IMR-90 (cell line): ENCODE measurements at regions not wholly inside any gene's neighbourhood (a gene's known extent, or its start where the extent isn't known, plus 50 kb on each side); places are given as distances from the start of the nearest gene placed in this dataset.

Experiments used
- ATAC-seq: fragments of 200-7000 bp; cut with Tn5 transposase; 2 replicates; pipeline ENCODE4 v1.9.1; 2020; ENCODE audit warnings: low read depth, mild to moderate bottlenecking, moderate library complexity
- BruUV-seq: library from RNA; stranded (reverse); fragments of 400-500 nt; replicated peaks from 2 replicates; lab custom pipeline; 2021; lab: Mats Ljungman, UMichigan
- CTCF ChIA-PET: fragments of 300-600 bp; formaldehyde crosslinking; extraction: SDS; loops from one replicate; lab custom pipeline; 2021; ENCODE audit warnings: antibody characterized with exemption; lab: Yijun Ruan, JAX
- POLR2A ChIA-PET: fragments of 300-600 bp; sonication (Branson Sonifier 250); formaldehyde crosslinking; loops from one replicate; lab custom pipeline; 2022; ENCODE audit warnings: antibody characterized with exemption; ENCODE audit not compliant: unreplicated experiment; lab: Charles Lee
- DNase-seq: peaks from one replicate; pipeline ENCODE4 v3.0.0; 2013
- H2AFZ ChIP-seq: replicated peaks from 2 replicates; pipeline ENCODE3; 2013; ENCODE audit warnings: low read length, mild to moderate bottlenecking; ENCODE audit not compliant: poor library complexity
- H2AK5ac ChIP-seq: 2 replicates; pipeline ENCODE4 v1.6.1; 2013; ENCODE audit warnings: low read depth, low read length, inconsistent platforms
- H2AK9ac ChIP-seq: replicated peaks from 2 replicates; pipeline ENCODE3; 2013; ENCODE audit warnings: mild to moderate bottlenecking, low read depth, low read length, moderate library complexity; ENCODE audit not compliant: poor library complexity
- H2BK120ac ChIP-seq: 2 replicates; pipeline ENCODE4 v1.6.1; 2013; ENCODE audit warnings: low read depth, low read length, inconsistent platforms
- H2BK15ac ChIP-seq: 3 replicates; pipeline ENCODE4 v1.6.1; 2013; ENCODE audit warnings: low read depth, low read length, inconsistent platforms
- H2BK20ac ChIP-seq: 2 replicates; pipeline ENCODE4 v1.6.1; 2013; ENCODE audit warnings: low read depth, mild to moderate bottlenecking, inconsistent platforms, low read length, moderate library complexity
- H2BK5ac ChIP-seq: 2 replicates; pipeline ENCODE4 v1.6.1; 2013; ENCODE audit warnings: mild to moderate bottlenecking, low read depth, low read length, inconsistent platforms; ENCODE audit not compliant: poor library complexity, severe bottlenecking
- H3K14ac ChIP-seq: replicated peaks from 2 replicates; pipeline ENCODE4 v1.6.1; 2013; ENCODE audit warnings: low read depth, low read length, inconsistent platforms
- H3K18ac ChIP-seq: 2 replicates; pipeline ENCODE4 v1.6.1; 2013; ENCODE audit warnings: low read depth, low read length, control low read depth
- H3K23ac ChIP-seq: 2 replicates; pipeline ENCODE4 v1.6.1; 2013; ENCODE audit warnings: low read depth, low read length, inconsistent platforms
- H3K27ac ChIP-seq: 2 replicates; pipeline ENCODE4 v1.5.1; 2013; ENCODE audit warnings: mild to moderate bottlenecking, control low read depth, low read length; ENCODE audit not compliant: insufficient read depth
- H3K27me3 ChIP-seq: 2 replicates; pipeline ENCODE4 v1.6.1; 2013; ENCODE audit warnings: low read length; ENCODE audit not compliant: control insufficient read depth, insufficient read depth
- H3K36me3 ChIP-seq: 2 replicates; pipeline ENCODE4 v1.6.1; 2013; ENCODE audit warnings: low read length, mixed read lengths; ENCODE audit not compliant: control insufficient read depth, insufficient read depth
- H3K4ac ChIP-seq: 2 replicates; pipeline ENCODE4 v1.6.1; 2013; ENCODE audit warnings: low read depth, low read length, inconsistent platforms
- H3K4me1 ChIP-seq: 2 replicates; pipeline ENCODE4 v1.6.1; 2013; ENCODE audit warnings: low read length, mixed read lengths; ENCODE audit not compliant: control insufficient read depth, insufficient read depth
- H3K4me2 ChIP-seq: 2 replicates; pipeline ENCODE4 v1.6.1; 2013; ENCODE audit warnings: low read depth, mild to moderate bottlenecking, control low read depth, low read length, moderate library complexity
- H3K4me3 ChIP-seq: 2 replicates; pipeline ENCODE4 v1.5.1; 2013; ENCODE audit warnings: low read depth, mild to moderate bottlenecking, control low read depth, low read length, moderate library complexity; ENCODE audit not compliant: insufficient read depth
- H3K56ac ChIP-seq: 2 replicates; pipeline ENCODE4 v1.6.1; 2013; ENCODE audit warnings: low read length, inconsistent platforms; ENCODE audit not compliant: insufficient read depth; ENCODE audit errors: extremely low read depth
- H3K79me1 ChIP-seq, 2 experiments: 2 replicates each; pipeline ENCODE4 v1.6.1; 2013; ENCODE audit warnings: low read length in 2 of 2, inconsistent platforms in 1 of 2, low read depth in 1 of 2
- H3K9ac ChIP-seq: 2 replicates; pipeline ENCODE4 v1.6.1; 2013; ENCODE audit warnings: low read depth, low read length, control low read depth
- H3K9me1 ChIP-seq: 2 replicates; pipeline ENCODE4 v1.6.1; 2013; ENCODE audit warnings: low read length, inconsistent platforms; ENCODE audit not compliant: insufficient read depth
- H3K9me3 ChIP-seq: 2 replicates; pipeline ENCODE4 v1.6.1; 2013; ENCODE audit warnings: low read length; ENCODE audit not compliant: control insufficient read depth, insufficient read depth
- H4K20me1 ChIP-seq: 2 replicates; pipeline ENCODE4 v1.6.1; 2013; ENCODE audit warnings: low read length, inconsistent platforms; ENCODE audit not compliant: insufficient read depth
- H4K5ac ChIP-seq: 2 replicates; pipeline ENCODE4 v1.6.1; 2013; ENCODE audit warnings: mild to moderate bottlenecking, low read depth, low read length, control low read depth
- H4K8ac ChIP-seq, 2 experiments: 2 replicates each; pipeline ENCODE4 v1.6.1; 2013; ENCODE audit warnings: low read depth in 2 of 2, low read length in 2 of 2, control low read depth in 1 of 2, inconsistent platforms in 1 of 2
- H4K91ac ChIP-seq: 2 replicates; pipeline ENCODE4 v1.6.1; 2013; ENCODE audit warnings: low read depth, low read length, inconsistent platforms; ENCODE audit not compliant: insufficient read depth
- BHLHE40 ChIP-seq: fragments of 150-350 bp; IDR thresholded peaks from 2 replicates; pipeline ENCODE4 v1.6.1; 2016; ENCODE audit warnings: mild to moderate bottlenecking, low read depth, low read length
- CEBPB ChIP-seq: IDR thresholded peaks from 2 replicates; pipeline ENCODE4 v1.6.1; 2012; ENCODE audit warnings: low read depth, low read length, improper control_type of control experiment
- CHD1 ChIP-seq: IDR thresholded peaks from 2 replicates; pipeline ENCODE4 v1.6.1; 2012; ENCODE audit warnings: low read depth, low read length, improper control_type of control experiment
- CTCF ChIP-seq: conservative IDR thresholded peaks from 2 replicates; pipeline ENCODE4 v1.5.1; 2012; ENCODE audit warnings: mild to moderate bottlenecking, low read depth, low read length, improper control_type of control experiment
- ELK1 ChIP-seq: fragments of 150-350 bp; IDR thresholded peaks from 2 replicates; pipeline ENCODE4 v1.6.1; 2016; ENCODE audit warnings: low read depth, mild to moderate bottlenecking, low read length, moderate library complexity, borderline replicate concordance
- FOS ChIP-seq: fragments of 150-350 bp; IDR thresholded peaks from 2 replicates; pipeline ENCODE4 v1.6.1; 2016; ENCODE audit warnings: low read depth, low read length
- MAFK ChIP-seq: IDR thresholded peaks from 2 replicates; pipeline ENCODE4 v1.6.1; 2012; ENCODE audit warnings: low read depth, low read length, improper control_type of control experiment
- MAZ ChIP-seq: IDR thresholded peaks from 2 replicates; pipeline ENCODE4 v1.6.1; 2012; ENCODE audit warnings: low read depth, mild to moderate bottlenecking, low read length, improper control_type of control experiment, moderate library complexity, borderline replicate concordance
- MXI1 ChIP-seq: IDR thresholded peaks from 2 replicates; pipeline ENCODE4 v1.6.1; 2012; ENCODE audit warnings: low read depth, mild to moderate bottlenecking, low read length, moderate library complexity, borderline replicate concordance
- NFE2L2 ChIP-seq: fragments of 150-350 bp; IDR thresholded peaks from 2 replicates; pipeline ENCODE4 v1.6.1; 2016; ENCODE audit warnings: low read depth, mild to moderate bottlenecking, low read length
- POLR2A ChIP-seq: IDR thresholded peaks from 2 replicates; pipeline ENCODE4 v1.6.1; 2012; ENCODE audit warnings: mild to moderate bottlenecking, low read depth, low read length
- RAD21 ChIP-seq: IDR thresholded peaks from 2 replicates; pipeline ENCODE4 v1.6.1; 2012; ENCODE audit warnings: low read length, improper control_type of control experiment
- RCOR1 ChIP-seq: IDR thresholded peaks from 2 replicates; pipeline ENCODE4 v1.6.1; 2012; ENCODE audit warnings: mild to moderate bottlenecking, low read length, improper control_type of control experiment; ENCODE audit not compliant: insufficient replicate concordance
- RFX5 ChIP-seq: IDR thresholded peaks from 2 replicates; pipeline ENCODE4 v1.8.0; 2012; ENCODE audit warnings: low read depth, mild to moderate bottlenecking, low read length, moderate library complexity
- SMC3 ChIP-seq: fragments of 150-350 bp; IDR thresholded peaks from 2 replicates; pipeline ENCODE4 v1.6.1; 2016; ENCODE audit warnings: low read depth, mild to moderate bottlenecking, antibody characterized with exemption, low read length, moderate library complexity
- WGBS, 2 experiments: methylation state at CpG; one replicate each; pipeline versions ENCODE4 v1.1.5 to v1.1.7; 2013; ENCODE audit warnings: missing lambda C conversion rate in 2 of 2; ENCODE audit not compliant: insufficient read length in 1 of 2; ENCODE audit errors: extremely low coverage in 2 of 2; 5-methylcytosine and 5-hydroxymethylcytosine counted together
- dilution Hi-C: fragments of 300-500 bp; cut with HindIII; formaldehyde crosslinking; loops from one replicate; pipeline ENCODE4 v1.14.3; 2018; ENCODE audit warnings: low sequenced_read_pairs; ENCODE audit not compliant: unreplicated experiment
- in situ Hi-C: fragments of 300-500 bp; cut with MboI; formaldehyde crosslinking; loops from 3 replicates; pipeline ENCODE4 v1.14.3; 2019; ENCODE audit warnings: low sequenced_read_pairs, inconsistent platforms, mixed read lengths
- intact Hi-C: fragments of 100-400 bp; cut with micrococcal nuclease; formaldehyde crosslinking; loops from 2 replicates; pipeline ENCODE4 v1.10.0; 2022
- TF ChIP-seq, protein P1 (sequence below): fragments of 150-350 bp; IDR thresholded peaks from 2 replicates; pipeline ENCODE4 v1.6.1; 2017; ENCODE audit warnings: mild to moderate bottlenecking, antibody characterized with exemption, low read length, low read depth

DNA sequence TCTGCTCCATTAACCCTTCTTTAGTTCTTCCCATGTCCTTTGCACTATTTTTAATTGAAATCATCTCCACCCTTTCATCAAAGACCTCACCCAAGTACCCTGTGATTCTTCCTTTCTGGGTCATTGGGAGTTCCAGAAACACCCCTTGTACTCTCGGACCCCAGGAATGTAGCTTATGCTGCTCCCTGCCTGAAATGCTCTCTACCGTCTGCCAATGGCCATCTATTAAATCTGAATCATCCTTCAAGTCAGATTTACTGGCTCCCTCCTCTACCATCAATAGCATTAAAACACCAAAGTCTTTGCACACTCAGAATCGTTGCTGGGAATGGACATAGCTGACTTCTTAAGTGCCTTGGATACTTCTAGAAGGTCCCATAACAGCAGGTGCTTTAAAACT lies 73.2 kb upstream of the GADD45A start:
- dilution Hi-C loops (no loop called here), in situ Hi-C loops (no loop called here), intact Hi-C loops (no loop called here)
- Histone ChIP-seq H3K23ac (no peak overlapping the region), H2BK15ac (no peak overlapping the region), H3K79me1 (no peaks in the 10 kb centered on the region), H2BK5ac (no peak overlapping the region), H3K14ac (no peak overlapping the region), H4K5ac (no peak overlapping the region), H3K36me3 (no peaks in the 10 kb centered on the region), H3K9me1 (no peaks in the 10 kb centered on the region; the same call in 1 of the 2 replicates), H3K4me1 (peaks cover 3% of the 10 kb centered on the region), H3K18ac (no peak overlapping the region), H4K20me1 (no peaks in the 10 kb centered on the region), H3K56ac (no peak overlapping the region), H3K27me3 (no peaks in the 10 kb centered on the region; the same call in 1 of the 2 replicates), H3K4ac (no peak overlapping the region), H3K9ac (no peak overlapping the region), H3K27ac (no peak overlapping the region), H2AK9ac (no peak overlapping the region), H4K8ac (no peak overlapping the region), H4K91ac (no peak overlapping the region), H3K4me3 (no peak overlapping the region), H3K9me3 (no peaks in the 10 kb centered on the region), H3K4me2 (no peak overlapping the region), H2AFZ (no peak overlapping the region), H2AK5ac (no peak overlapping the region; the same call in 1 of the 2 replicates), H2BK20ac (no peak overlapping the region), H2BK120ac (no peak overlapping the region)
- POLR2A ChIA-PET, result no interaction called here
- no TSS peak for BruUV-seq
- TF ChIP-seq MAZ, result no peak
- no peak for TF ChIP-seq FOS
- no peak for TF ChIP-seq NFE2L2
- TF ChIP-seq POLR2A, result no peak
- no peak for TF ChIP-seq CTCF
- no peak for TF ChIP-seq SMC3
- TF ChIP-seq, protein P1, sequence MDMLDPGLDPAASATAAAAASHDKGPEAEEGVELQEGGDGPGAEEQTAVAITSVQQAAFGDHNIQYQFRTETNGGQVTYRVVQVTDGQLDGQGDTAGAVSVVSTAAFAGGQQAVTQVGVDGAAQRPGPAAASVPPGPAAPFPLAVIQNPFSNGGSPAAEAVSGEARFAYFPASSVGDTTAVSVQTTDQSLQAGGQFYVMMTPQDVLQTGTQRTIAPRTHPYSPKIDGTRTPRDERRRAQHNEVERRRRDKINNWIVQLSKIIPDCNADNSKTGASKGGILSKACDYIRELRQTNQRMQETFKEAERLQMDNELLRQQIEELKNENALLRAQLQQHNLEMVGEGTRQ, result no peak
- TF ChIP-seq MXI1, result no peak
- TF ChIP-seq RCOR1, result no peak
- TF ChIP-seq MAFK, result no peak
- no peak for TF ChIP-seq RFX5
- no peak for TF ChIP-seq CEBPB
- TF ChIP-seq ELK1, result no peak
- TF ChIP-seq CHD1, result no peak
- TF ChIP-seq BHLHE40, result no peak
- no peak for TF ChIP-seq RAD21
- ATAC-seq (no peak), DNase-seq (peak; percentile 34)
- CTCF ChIA-PET, result interaction anchor here (0.6 kb wide), 1 partner anchor 154 kb away, joined by 3 read pairs; no protein-coding TSS in a partner anchor
- 34% methylated on average over 2 of the region's 3 CpGs; no CpG with 5 or more reads in 1 of the 2 experiments for WGBS, 2 experiments
